ENCODE measurements at regions not wholly inside any gene's neighbourhood (a gene's known extent, or its start where the extent isn't known, plus 50 kb on each side); places are given as distances from the start of the nearest gene placed in this dataset.

DNA sequence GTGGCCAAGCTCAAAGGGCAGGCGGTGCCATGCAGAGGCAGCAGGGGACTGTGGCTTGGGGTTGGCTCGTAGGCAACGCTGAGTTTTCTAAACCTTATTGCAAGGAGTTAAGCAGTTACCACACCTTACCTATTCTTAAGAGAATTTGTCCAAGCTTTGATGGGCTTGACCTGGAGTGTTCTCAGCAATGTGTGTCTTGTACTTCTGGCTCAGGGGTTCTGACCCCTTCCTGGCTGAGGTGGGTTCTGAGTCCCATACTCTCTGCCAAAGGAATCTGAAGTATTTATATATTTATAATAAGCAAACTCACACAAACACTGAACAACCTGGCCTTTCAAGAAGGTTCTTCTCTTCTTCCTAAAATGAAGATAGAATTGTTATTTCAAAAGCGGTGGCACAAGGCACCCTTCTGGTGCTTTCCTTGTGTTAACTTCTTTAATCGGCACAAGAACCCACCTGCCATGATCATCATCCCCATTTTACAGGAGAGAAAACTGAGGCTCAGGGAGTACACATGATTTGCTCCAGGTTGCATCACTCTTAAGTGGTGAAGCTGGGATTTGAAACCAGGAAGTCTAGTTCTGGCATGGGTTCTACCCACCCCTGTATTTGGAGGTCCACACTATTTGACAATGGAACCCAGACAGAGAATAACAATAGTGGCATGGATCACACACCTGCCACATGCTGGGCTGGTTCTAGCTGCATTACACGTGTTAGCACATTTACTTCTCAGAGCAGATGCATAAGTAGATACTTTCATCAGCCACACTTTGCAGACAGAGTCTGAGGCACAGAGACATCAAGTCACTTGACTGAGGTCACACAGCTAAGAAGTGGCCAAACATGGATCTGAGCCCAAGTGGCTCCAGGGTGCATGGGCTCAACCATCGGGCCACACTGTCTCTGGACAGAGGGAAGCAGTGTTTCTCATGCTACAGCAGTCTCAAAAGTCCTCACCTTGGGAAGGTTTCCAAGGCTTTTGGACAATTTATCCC lies 224.0 kb downstream of the AACS start:
- TF ChIP-seq, protein P1, sequence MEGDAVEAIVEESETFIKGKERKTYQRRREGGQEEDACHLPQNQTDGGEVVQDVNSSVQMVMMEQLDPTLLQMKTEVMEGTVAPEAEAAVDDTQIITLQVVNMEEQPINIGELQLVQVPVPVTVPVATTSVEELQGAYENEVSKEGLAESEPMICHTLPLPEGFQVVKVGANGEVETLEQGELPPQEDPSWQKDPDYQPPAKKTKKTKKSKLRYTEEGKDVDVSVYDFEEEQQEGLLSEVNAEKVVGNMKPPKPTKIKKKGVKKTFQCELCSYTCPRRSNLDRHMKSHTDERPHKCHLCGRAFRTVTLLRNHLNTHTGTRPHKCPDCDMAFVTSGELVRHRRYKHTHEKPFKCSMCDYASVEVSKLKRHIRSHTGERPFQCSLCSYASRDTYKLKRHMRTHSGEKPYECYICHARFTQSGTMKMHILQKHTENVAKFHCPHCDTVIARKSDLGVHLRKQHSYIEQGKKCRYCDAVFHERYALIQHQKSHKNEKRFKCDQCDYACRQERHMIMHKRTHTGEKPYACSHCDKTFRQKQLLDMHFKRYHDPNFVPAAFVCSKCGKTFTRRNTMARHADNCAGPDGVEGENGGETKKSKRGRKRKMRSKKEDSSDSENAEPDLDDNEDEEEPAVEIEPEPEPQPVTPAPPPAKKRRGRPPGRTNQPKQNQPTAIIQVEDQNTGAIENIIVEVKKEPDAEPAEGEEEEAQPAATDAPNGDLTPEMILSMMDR (IDR thresholded peaks at IDR 0.05; ENCODE audit: insufficient read depth, low read length, poor library complexity, severe bottlenecking) = no peak
- DNase-seq (ENCODE audit: extremely low read depth, insufficient read length) = no peak
- Histone ChIP-seq H3K36me3 (ENCODE audit: control insufficient read depth, insufficient read depth, low read length) (no peaks in the 10 kb centered on the region), H3K4me3 (replicated peaks; ENCODE audit: low read depth, low read length) (no peak overlapping the region), H3K27me3 (replicated peaks; ENCODE audit: control insufficient read depth, insufficient read depth, low read length) (no peaks in the 10 kb centered on the region; the same call in none of the 2 replicates)

DNA sequence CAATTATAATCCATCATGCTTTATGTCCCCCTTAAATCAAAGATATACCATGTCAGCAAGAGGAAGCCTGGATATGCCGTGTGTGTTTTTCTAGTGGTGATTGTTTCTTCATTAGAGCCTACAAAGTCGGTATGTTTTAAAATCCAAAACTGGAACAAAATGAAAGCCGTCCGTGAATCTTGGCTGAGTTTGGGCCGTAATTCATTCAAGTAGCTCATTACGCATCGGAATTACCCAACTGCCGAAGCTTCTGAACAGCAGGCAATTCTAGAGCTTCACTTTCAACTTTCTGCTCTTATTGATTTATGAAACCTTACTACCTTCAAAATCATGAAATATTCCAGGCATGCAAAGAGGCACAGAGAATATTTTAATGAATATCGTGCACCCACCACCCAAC lies 224.7 kb downstream of the AACS start:
- TF ChIP-seq, protein P1 (IDR thresholded peaks at IDR 0.05; ENCODE audit: insufficient read depth, low read length, poor library complexity, severe bottlenecking) = no peak
- no peaks in the 10 kb centered on the region; the same call in none of the 2 replicates for H3K27me3 ChIP-seq (replicated peaks; ENCODE audit: control insufficient read depth, insufficient read depth, low read length)
- no peaks in the 10 kb centered on the region for H3K36me3 ChIP-seq (ENCODE audit: control insufficient read depth, insufficient read depth, low read length)
- DNase-seq (ENCODE audit: extremely low read depth, insufficient read length) = no peak
- no peak overlapping the region for H3K4me3 ChIP-seq (replicated peaks; ENCODE audit: low read depth, low read length)

DNA sequence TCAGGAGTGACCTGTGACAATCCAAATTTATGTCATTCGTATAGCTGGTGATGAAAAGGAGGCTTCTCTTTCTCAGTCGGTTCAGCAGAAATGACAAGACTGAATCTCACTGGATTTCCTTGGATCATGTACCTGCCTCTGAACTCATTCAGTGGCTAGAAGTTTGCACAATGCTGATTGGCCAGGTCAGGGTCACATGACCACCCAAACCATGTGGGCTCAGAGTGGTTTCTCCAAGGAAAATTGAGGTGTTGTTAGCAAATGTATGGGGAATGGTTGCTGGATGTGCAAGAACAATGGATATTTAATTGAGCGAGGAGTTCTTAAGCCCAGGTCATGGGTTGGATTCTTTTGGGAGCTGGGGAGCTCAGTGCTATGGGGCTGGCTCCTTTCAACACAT lies 227.5 kb downstream of the AACS start:
- H3K27me3 ChIP-seq (replicated peaks; ENCODE audit: control insufficient read depth, insufficient read depth, low read length) = no peaks in the 10 kb centered on the region; the same call in none of the 2 replicates
- H3K36me3 ChIP-seq (ENCODE audit: control insufficient read depth, insufficient read depth, low read length) = no peaks in the 10 kb centered on the region
- TF ChIP-seq, protein P1 (IDR thresholded peaks at IDR 0.05; ENCODE audit: insufficient read depth, low read length, poor library complexity, severe bottlenecking) = no peak
- no peak overlapping the region for H3K4me3 ChIP-seq (replicated peaks; ENCODE audit: low read depth, low read length)
- no peak for DNase-seq (ENCODE audit: extremely low read depth, insufficient read length)

DNA sequence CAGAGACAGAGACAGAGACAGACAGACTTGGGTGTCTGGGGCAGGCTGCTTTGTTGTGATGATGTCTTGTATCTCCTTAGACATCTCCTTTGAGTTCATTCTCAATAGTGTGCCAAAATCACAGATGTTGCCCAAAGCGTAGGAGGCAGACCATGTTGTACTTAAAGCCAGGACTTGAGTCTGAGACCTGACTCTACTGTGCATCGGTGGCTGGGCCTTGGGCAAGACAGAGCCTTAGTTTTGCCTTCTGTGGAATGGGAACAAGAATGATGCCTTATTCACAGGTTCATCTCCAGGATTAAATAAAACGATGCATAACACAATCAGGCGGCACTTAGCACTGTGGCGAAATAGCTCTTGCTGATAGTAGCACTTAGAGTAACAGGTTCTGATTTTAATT lies 230.3 kb downstream of the AACS start:
- TF ChIP-seq, protein P1 (IDR thresholded peaks at IDR 0.05; ENCODE audit: insufficient read depth, low read length, poor library complexity, severe bottlenecking) = no peak
- no peak for DNase-seq (ENCODE audit: extremely low read depth, insufficient read length)
- Histone ChIP-seq H3K27me3 (replicated peaks; ENCODE audit: control insufficient read depth, insufficient read depth, low read length) (no peaks in the 10 kb centered on the region; the same call in none of the 2 replicates), H3K36me3 (ENCODE audit: control insufficient read depth, insufficient read depth, low read length) (no peaks in the 10 kb centered on the region), H3K4me3 (replicated peaks; ENCODE audit: low read depth, low read length) (no peak overlapping the region)

DNA sequence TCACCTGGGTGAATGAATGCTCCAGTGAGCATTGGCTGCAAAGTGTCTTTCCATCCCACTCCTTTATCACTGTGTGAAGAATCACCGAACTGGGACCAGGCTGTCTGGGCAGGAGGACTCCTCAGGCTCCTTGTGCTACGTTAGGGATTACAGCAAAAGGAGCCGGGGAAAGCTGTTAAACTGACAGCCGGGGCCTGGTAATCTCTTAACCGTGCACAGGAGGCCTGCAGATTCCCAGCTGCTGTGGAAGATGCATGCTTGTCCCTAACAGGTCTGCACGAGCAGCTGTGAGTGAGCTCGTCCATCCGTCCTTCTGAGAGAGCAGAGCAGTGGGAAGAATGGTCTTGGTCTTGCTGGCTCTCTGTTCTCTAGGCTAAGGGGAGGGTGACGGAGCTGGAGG lies 231.5 kb downstream of the AACS start:
- TF ChIP-seq, protein P1 (IDR thresholded peaks at IDR 0.05; ENCODE audit: insufficient read depth, low read length, poor library complexity, severe bottlenecking) = no peak

More for the DNA sequence above, 231.5 kb downstream of the AACS start:
- H3K4me3 ChIP-seq (replicated peaks; ENCODE audit: low read depth, low read length) = no peak overlapping the region
- no peaks in the 10 kb centered on the region; the same call in none of the 2 replicates for H3K27me3 ChIP-seq (replicated peaks; ENCODE audit: control insufficient read depth, insufficient read depth, low read length)
- no peaks in the 10 kb centered on the region for H3K36me3 ChIP-seq (ENCODE audit: control insufficient read depth, insufficient read depth, low read length)
- no peak for DNase-seq (ENCODE audit: extremely low read depth, insufficient read length)

Measured in GM06990 (cell line).